ENCODE measurements at regions not wholly inside any gene's neighbourhood (a gene's known extent, or its start where the extent isn't known, plus 50 kb on each side); places are given as distances from the start of the nearest gene placed in this dataset.

DNA sequence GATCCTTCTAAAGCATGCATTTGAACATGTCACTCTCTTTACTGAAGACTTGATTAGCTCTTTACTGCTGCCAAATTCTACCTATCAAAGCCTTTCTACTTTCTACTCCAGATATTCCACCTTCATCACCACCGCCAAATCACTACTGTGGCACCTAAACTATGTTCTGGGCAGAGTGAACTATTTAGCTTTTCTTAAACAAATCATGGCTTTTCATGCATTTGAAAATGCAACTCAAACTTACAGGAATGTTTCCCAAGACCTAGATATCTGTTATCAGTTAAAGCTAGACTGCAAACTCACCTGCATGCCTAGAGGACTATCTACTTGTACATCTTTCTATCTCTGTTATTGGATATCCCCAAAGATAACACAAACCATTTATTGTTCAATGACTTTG, 109.3 kb downstream of the MAFB start:
- Histone ChIP-seq H3K36me3 (no peaks in the 10 kb centered on the region), H3K27ac (no peak overlapping the region), H3K4me3 (no peak overlapping the region), H3K9me3 (no peaks in the 10 kb centered on the region), H3K27me3 (no peaks in the 10 kb centered on the region), H3K4me1 (peaks cover 17% of the 10 kb centered on the region)
- no peak for DNase-seq (ENCODE audit: low spot score in 2 of 2)
- 97% methylated on average over 1 of the region's 1 CpG for WGBS
- no peak for TF ChIP-seq POLR2AphosphoS5 (IDR thresholded peaks at IDR 0.05)
- TF ChIP-seq POLR2A (IDR thresholded peaks at IDR 0.05) = no peak
- no peak for TF ChIP-seq CTCF (IDR thresholded peaks at IDR 0.05)
- TF ChIP-seq EP300 (IDR thresholded peaks at IDR 0.05) = no peak

- 69% methylated on average over 4 of the region's 4 CpGs for WGBS
These were observed 110.1 kb downstream of the MAFB start for GRCh38 chr20:40578961-40579360.

GRCh38 chr20:40575851-40576250, 113.2 kb downstream of the MAFB start:
- Histone ChIP-seq H3K9me3 (no peaks in the 10 kb centered on the region), H3K4me3 (no peak overlapping the region), H3K27ac (no peak overlapping the region), H3K4me1 (no peaks in the 10 kb centered on the region), H3K36me3 (no peaks in the 10 kb centered on the region), H3K27me3 (no peaks in the 10 kb centered on the region)
- DNase-seq (ENCODE audit: low spot score in 2 of 2) = no peak
- TF ChIP-seq CTCF (IDR thresholded peaks at IDR 0.05) (no peak), EP300 (IDR thresholded peaks at IDR 0.05) (no peak), POLR2AphosphoS5 (IDR thresholded peaks at IDR 0.05) (no peak), POLR2A (IDR thresholded peaks at IDR 0.05) (no peak)
- 63% methylated on average over 4 of the region's 4 CpGs for WGBS

More at GRCh38 chr20:40578961-40579360, 110.1 kb downstream of the MAFB start:
- DNase-seq (ENCODE audit: low spot score in 2 of 2) = no peak
- no peak for TF ChIP-seq POLR2AphosphoS5 (IDR thresholded peaks at IDR 0.05)
- TF ChIP-seq CTCF (IDR thresholded peaks at IDR 0.05) = no peak
- no peak for TF ChIP-seq POLR2A (IDR thresholded peaks at IDR 0.05)
- no peak for TF ChIP-seq EP300 (IDR thresholded peaks at IDR 0.05)
- H3K9me3 ChIP-seq = no peaks in the 10 kb centered on the region
- H3K27ac ChIP-seq = no peak overlapping the region
- H3K4me3 ChIP-seq = no peak overlapping the region
- H3K27me3 ChIP-seq = no peaks in the 10 kb centered on the region
- peaks cover 13% of the 10 kb centered on the region for H3K4me1 ChIP-seq
- H3K36me3 ChIP-seq = no peaks in the 10 kb centered on the region

GRCh38 chr20:40572251-40572650, 116.8 kb downstream of the MAFB start:
- Histone ChIP-seq H3K27ac (no peak overlapping the region), H3K9me3 (no peaks in the 10 kb centered on the region), H3K36me3 (no peaks in the 10 kb centered on the region), H3K4me3 (no peak overlapping the region), H3K4me1 (no peaks in the 10 kb centered on the region), H3K27me3 (no peaks in the 10 kb centered on the region)
- 100% methylated on average over 1 of the region's 1 CpG for whole genome bisulfite sequencing
- DNase-seq (ENCODE audit: low spot score in 2 of 2) = no peak
- TF ChIP-seq POLR2A (IDR thresholded peaks at IDR 0.05) = no peak
- no peak for TF ChIP-seq EP300 (IDR thresholded peaks at IDR 0.05)
- no peak for TF ChIP-seq CTCF (IDR thresholded peaks at IDR 0.05)
- no peak for TF ChIP-seq POLR2AphosphoS5 (IDR thresholded peaks at IDR 0.05)

- no peaks in the 10 kb centered on the region for H3K4me1 ChIP-seq
- H3K36me3 ChIP-seq = no peaks in the 10 kb centered on the region
- no peak for DNase-seq (ENCODE audit: low spot score in 2 of 2)
- TF ChIP-seq EP300 (IDR thresholded peaks at IDR 0.05) (no peak), POLR2AphosphoS5 (IDR thresholded peaks at IDR 0.05) (no peak), POLR2A (IDR thresholded peaks at IDR 0.05) (no peak), CTCF (IDR thresholded peaks at IDR 0.05) (no peak)
- 93% methylated on average over 1 of the region's 1 CpG for WGBS
- H3K27me3 ChIP-seq = no peaks in the 10 kb centered on the region
- no peak overlapping the region for H3K4me3 ChIP-seq
- H3K9me3 ChIP-seq = no peaks in the 10 kb centered on the region
- H3K27ac ChIP-seq = no peak overlapping the region
These were observed 117.4 kb downstream of the MAFB start for GRCh38 chr20:40571639-40572038.
